Mesothelial cell of epicardium (in vitro differentiated cells): ENCODE measurements at regions not wholly inside any gene's neighbourhood (a gene's known extent, or its start where the extent isn't known, plus 50 kb on each side); places are given as distances from the start of the nearest gene placed in this dataset.

Experiments used
- DNase-seq, 2 experiments: peaks; one replicate each; pipeline ENCODE4 v3.0.0; 2021; ENCODE audit warnings: low spot score in 2 of 2; ENCODE audit not compliant: unreplicated experiment in 2 of 2
- H3K27ac Mint-ChIP-seq: 2 replicates; pipeline ENCODE4 v1.8.0; 2021; ENCODE audit warnings: mixed read lengths
- H3K27me3 Mint-ChIP-seq: 2 replicates; pipeline ENCODE4 v1.8.0; 2021; ENCODE audit warnings: low read depth, mixed read lengths
- H3K36me3 Mint-ChIP-seq: 2 replicates; pipeline ENCODE4 v1.8.0; 2021; ENCODE audit warnings: mixed read lengths
- H3K4me1 Mint-ChIP-seq: 2 replicates; pipeline ENCODE4 v1.8.0; 2021; ENCODE audit warnings: mixed read lengths
- H3K4me3 Mint-ChIP-seq: 2 replicates; pipeline ENCODE4 v1.8.0; 2021; ENCODE audit warnings: mild to moderate bottlenecking, moderate library complexity, mixed read lengths
- H3K9me3 Mint-ChIP-seq: 2 replicates; pipeline ENCODE4 v1.8.0; 2021; ENCODE audit warnings: mixed read lengths
- CTCF ChIP-seq: fragments of 200-600 bp; sonication (generic); IDR thresholded peaks from one replicate; pipeline ENCODE4 v1.5.0; 2021; ENCODE audit warnings: antibody characterized with exemption; ENCODE audit not compliant: unreplicated experiment

DNA sequence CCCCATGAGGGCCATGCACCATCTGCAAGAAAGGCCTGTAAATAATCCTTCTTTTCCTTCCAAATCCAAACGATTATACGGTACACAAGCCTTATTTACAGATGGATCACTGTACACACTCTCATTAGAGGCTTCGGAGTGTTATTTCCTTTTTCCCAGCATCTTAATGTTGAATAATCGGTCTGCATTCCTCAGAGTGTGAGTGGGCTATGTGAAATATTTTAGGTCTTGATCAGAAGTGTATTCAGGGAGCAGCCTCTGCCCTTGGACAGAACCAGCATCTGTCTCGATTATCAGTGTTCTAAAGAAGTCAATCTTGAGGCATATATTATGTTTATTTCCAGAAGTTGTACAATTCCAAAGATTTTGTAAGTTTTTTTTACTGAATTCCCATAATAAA is 340.6 kb downstream of the SEC23A start:
- H3K27me3 Mint-ChIP-seq = no peaks in the 10 kb centered on the region
- no peak for TF ChIP-seq CTCF
- no peaks in the 10 kb centered on the region for H3K4me1 Mint-ChIP-seq
- no peak overlapping the region for H3K4me3 Mint-ChIP-seq
- peaks cover 23% of the 10 kb centered on the region for H3K9me3 Mint-ChIP-seq
- H3K27ac Mint-ChIP-seq = no peak overlapping the region
- DNase-seq = no peak
- H3K36me3 Mint-ChIP-seq = no peaks in the 10 kb centered on the region

DNA sequence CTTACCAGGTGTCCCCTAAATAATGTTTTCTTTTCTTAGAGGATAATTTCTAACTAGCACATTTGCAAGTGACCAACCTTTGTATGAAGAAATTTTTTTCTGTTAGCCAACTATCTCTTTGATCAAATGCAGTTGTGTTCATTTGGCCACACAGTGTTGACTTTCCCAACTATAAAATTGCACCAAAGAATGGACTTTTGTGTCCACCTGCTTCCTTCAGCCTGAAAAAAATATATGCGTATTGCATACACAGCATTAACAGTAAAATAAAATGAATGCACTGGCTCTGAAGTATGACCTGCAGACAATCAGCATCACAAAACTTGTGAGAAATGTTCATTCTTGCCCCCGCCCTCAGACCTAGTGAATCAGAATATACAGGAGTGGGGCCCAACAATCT is 342.0 kb downstream of the SEC23A start:
- H3K4me3 Mint-ChIP-seq = no peak overlapping the region
- no peak for DNase-seq
- TF ChIP-seq CTCF = no peak
- no peaks in the 10 kb centered on the region for H3K36me3 Mint-ChIP-seq
- H3K27ac Mint-ChIP-seq = no peak overlapping the region
- H3K9me3 Mint-ChIP-seq = peaks cover 11% of the 10 kb centered on the region
- no peaks in the 10 kb centered on the region for H3K4me1 Mint-ChIP-seq
- H3K27me3 Mint-ChIP-seq = no peaks in the 10 kb centered on the region

DNA sequence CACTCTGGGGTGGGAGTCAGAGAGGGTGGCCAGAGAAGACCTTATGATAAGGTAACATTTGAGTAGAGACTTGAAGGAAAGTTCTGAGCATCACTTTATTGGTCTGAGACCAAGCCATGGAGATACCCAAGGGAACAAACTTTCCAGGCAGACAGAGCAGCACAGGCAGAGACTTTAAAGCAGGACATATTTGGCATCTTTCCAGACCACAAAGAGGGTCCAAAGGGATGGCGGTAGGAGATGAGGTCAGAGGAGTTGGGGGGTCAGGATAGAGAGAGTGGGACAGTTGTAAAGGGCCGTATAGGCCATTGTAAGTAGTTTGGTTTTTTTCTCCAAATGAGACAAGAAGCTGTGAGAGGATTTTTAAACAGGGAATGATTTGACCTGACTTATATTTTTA is 344.4 kb downstream of the SEC23A start:
- no peaks in the 10 kb centered on the region for H3K36me3 Mint-ChIP-seq
- H3K9me3 Mint-ChIP-seq = peaks cover 6% of the 10 kb centered on the region
- H3K27ac Mint-ChIP-seq = no peak overlapping the region
- no peak for DNase-seq
- no peaks in the 10 kb centered on the region for H3K4me1 Mint-ChIP-seq
- H3K4me3 Mint-ChIP-seq = no peak overlapping the region
- H3K27me3 Mint-ChIP-seq = no peaks in the 10 kb centered on the region
- no peak for TF ChIP-seq CTCF

- H3K36me3 Mint-ChIP-seq = no peaks in the 10 kb centered on the region
- TF ChIP-seq CTCF = no peak
- no peak overlapping the region for H3K27ac Mint-ChIP-seq
- DNase-seq = no peak
- H3K4me1 Mint-ChIP-seq = no peaks in the 10 kb centered on the region
- peaks cover 6% of the 10 kb centered on the region for H3K9me3 Mint-ChIP-seq
- no peaks in the 10 kb centered on the region for H3K27me3 Mint-ChIP-seq
- H3K4me3 Mint-ChIP-seq = no peak overlapping the region
Measured at GRCh38 chr14:38755036-38755435, 348.0 kb downstream of the SEC23A start.

DNA sequence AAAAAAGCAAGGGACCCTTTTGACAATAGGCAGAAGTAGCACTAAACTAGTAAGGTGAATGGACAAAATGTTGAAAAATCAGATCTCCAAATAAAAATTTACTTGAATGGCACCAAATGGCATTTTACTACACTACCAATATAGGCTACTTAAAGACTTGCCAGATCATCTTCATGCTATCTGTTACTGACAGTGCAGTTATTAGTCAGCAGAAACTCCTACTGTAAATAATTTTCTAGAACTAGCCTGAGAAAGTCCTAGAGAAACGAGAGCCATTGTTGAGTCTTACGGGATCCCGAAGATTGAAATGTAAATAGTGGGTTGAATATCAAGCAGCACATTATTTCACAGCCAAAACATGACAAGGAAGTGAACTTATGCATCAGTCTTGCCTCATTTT is 350.3 kb downstream of the SEC23A start:
- Mint-ChIP-seq H3K4me1 (no peaks in the 10 kb centered on the region), H3K9me3 (peaks cover 6% of the 10 kb centered on the region), H3K27me3 (no peaks in the 10 kb centered on the region), H3K27ac (no peak overlapping the region), H3K36me3 (no peaks in the 10 kb centered on the region), H3K4me3 (no peak overlapping the region)
- no peak for DNase-seq
- TF ChIP-seq CTCF = no peak

DNA sequence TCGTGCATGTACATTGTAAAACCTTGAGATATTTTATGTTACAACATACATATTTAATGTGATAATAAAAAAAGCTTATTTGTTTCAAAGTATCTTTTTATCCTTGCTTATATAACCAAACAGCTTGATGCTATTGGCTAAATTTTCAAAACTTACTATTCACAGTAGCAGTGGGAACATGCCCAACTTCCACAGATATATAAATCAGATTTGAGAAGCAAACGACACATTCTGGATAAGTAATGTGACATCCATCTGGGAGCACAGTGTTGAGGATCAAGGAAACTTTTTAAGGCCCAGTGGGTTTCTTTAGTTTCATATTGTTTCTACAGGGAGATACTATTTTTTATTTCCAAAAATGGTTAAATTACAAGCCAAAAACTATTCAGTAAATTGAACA is 350.7 kb downstream of the SEC23A start:
- Mint-ChIP-seq H3K4me1 (no peaks in the 10 kb centered on the region), H3K9me3 (peaks cover 6% of the 10 kb centered on the region), H3K4me3 (no peak overlapping the region), H3K27me3 (no peaks in the 10 kb centered on the region), H3K36me3 (no peaks in the 10 kb centered on the region), H3K27ac (no peak overlapping the region)
- no peak for TF ChIP-seq CTCF
- DNase-seq = no peak
